SK-N-SH (cell line): ENCODE measurements at regions not wholly inside any gene's neighbourhood (a gene's known extent, or its start where the extent isn't known, plus 50 kb on each side); places are given as distances from the start of the nearest gene placed in this dataset.

Source experiments
- CTCF ChIA-PET: fragments of 300-600, 350-600 bp; formaldehyde crosslinking; extraction: SDS; loops from one replicate; lab custom pipeline; 2021; lab: Yijun Ruan, JAX
- POLR2A ChIA-PET: fragments of 350-600 bp; sonication (Branson Sonifier 250); formaldehyde crosslinking; extraction: SDS; loops from one replicate; lab custom pipeline; 2020; ENCODE audit warnings: antibody characterized with exemption, inconsistent platforms; lab: Yijun Ruan, JAX
- DNase-seq: peaks from one replicate; pipeline ENCODE4 v3.0.0; 2012
- H2AFZ ChIP-seq: fragments of 200-600 bp; sonication (generic); 2 replicates; pipeline ENCODE4 v1.8.1; 2016; ENCODE audit warnings: antibody characterized with exemption, mild to moderate bottlenecking, low read depth
- H3F3A ChIP-seq: fragments of 200-600 bp; sonication (generic); replicated peaks from 2 replicates; pipeline ENCODE3; 2016; ENCODE audit warnings: antibody characterized with exemption, mild to moderate bottlenecking; ENCODE audit not compliant: insufficient read depth
- H3K27ac ChIP-seq, 2 experiments: fragments of 200-500 bp in 1 of 2; fragments of 200-600 bp in 1 of 2; sonication (Bioruptor generic) in 1 of 2; sonication (generic), shearing (Covaris generic) in 1 of 2; 2 replicates each; pipeline versions ENCODE4 v1.5.1 to v1.6.1; 2014 to 2016; ENCODE audit warnings: low read depth in 2 of 2, inconsistent platforms in 1 of 2, low read length in 1 of 2, mild to moderate bottlenecking in 1 of 2, mixed read lengths in 1 of 2
- H3K27me3 ChIP-seq: fragments of 200-600 bp; sonication (generic), shearing (Covaris generic); 2 replicates; pipeline ENCODE4 v1.6.1; 2016; ENCODE audit warnings: mixed run types; ENCODE audit not compliant: insufficient read depth
- H3K36me3 ChIP-seq, 2 experiments: fragments of 200-500 bp in 1 of 2; fragments of 200-600 bp in 1 of 2; sonication (Bioruptor generic) in 1 of 2; sonication (generic) in 1 of 2; replicated peaks in 1 of 2; 2 replicates each; pipeline versions ENCODE3 to v1.5.1; 2014 to 2016; ENCODE audit warnings: low read length in 1 of 2, mild to moderate bottlenecking in 1 of 2; ENCODE audit not compliant: insufficient read depth in 2 of 2, control insufficient read depth in 1 of 2
- H3K4me1 ChIP-seq, 2 experiments: fragments of 200-500 bp in 1 of 2; fragments of 200-600 bp in 1 of 2; sonication (Bioruptor generic) in 1 of 2; sonication (generic), shearing (Covaris generic) in 1 of 2; 2 replicates each; pipeline versions ENCODE4 v1.5.1 to v1.6.1; 2014 to 2016; ENCODE audit warnings: low read depth in 1 of 2, low read length in 1 of 2, mixed run types in 1 of 2; ENCODE audit not compliant: insufficient read depth in 2 of 2, control insufficient read depth in 1 of 2
- H3K4me2 ChIP-seq: fragments of 200-600 bp; sonication (generic), shearing (Covaris generic); 2 replicates; pipeline ENCODE4 v1.6.1; 2017; ENCODE audit warnings: mixed run types
- H3K4me3 ChIP-seq, 2 experiments: fragments of 200-500 bp in 1 of 2; fragments of 200-600 bp in 1 of 2; sonication (Bioruptor generic) in 1 of 2; sonication (generic), shearing (Covaris generic) in 1 of 2; 2 replicates each; pipeline versions ENCODE4 v1.5.1 to v1.8.1; 2014 to 2016; ENCODE audit warnings: low read depth in 2 of 2, inconsistent platforms in 1 of 2, low read length in 1 of 2, mild to moderate bottlenecking in 1 of 2, mixed read lengths in 1 of 2, moderate library complexity in 1 of 2
- H3K79me2 ChIP-seq: fragments of 200-600 bp; sonication (generic); 2 replicates; pipeline ENCODE4 v1.8.1; 2017; ENCODE audit warnings: mild to moderate bottlenecking; ENCODE audit not compliant: insufficient read depth
- H3K9ac ChIP-seq: fragments of 200-600 bp; sonication (generic); 2 replicates; pipeline ENCODE4 v1.6.1; 2017; ENCODE audit warnings: mixed run types
- H3K9me2 ChIP-seq: fragments of 200-600 bp; sonication (generic); 2 replicates; pipeline ENCODE4 v1.6.1; 2017; ENCODE audit warnings: mixed run types
- H3K9me3 ChIP-seq: fragments of 200-600 bp; sonication (generic); 2 replicates; pipeline ENCODE4 v1.6.1; 2017; ENCODE audit warnings: mixed run types, mild to moderate bottlenecking, moderate library complexity
- H4K20me1 ChIP-seq: fragments of 200-600 bp; sonication (generic); 2 replicates; pipeline ENCODE4 v1.6.1; 2017; ENCODE audit warnings: mild to moderate bottlenecking, mixed run types; ENCODE audit not compliant: insufficient read depth
- EP300 ChIP-seq, 2 experiments: IDR thresholded peaks; 2 replicates each; pipeline versions ENCODE4 v1.4.0 to v1.6.1; 2012; ENCODE audit warnings: borderline replicate concordance in 1 of 2, low read depth in 1 of 2, low read length in 1 of 2
- GABPA ChIP-seq: IDR thresholded peaks from 2 replicates; pipeline ENCODE4 v1.4.0; 2012; ENCODE audit warnings: low read depth, mild to moderate bottlenecking
- GATA2 ChIP-seq: sonication (generic); formaldehyde crosslinking; IDR thresholded peaks from 2 replicates; pipeline ENCODE4 v1.5.0; 2020; ENCODE audit warnings: mild to moderate bottlenecking, missing genetic modification reagents
- JUND ChIP-seq: IDR thresholded peaks from 2 replicates; pipeline ENCODE4 v1.4.0; 2012
- MEF2A ChIP-seq: IDR thresholded peaks from 2 replicates; pipeline ENCODE4 v1.4.0; 2012; ENCODE audit warnings: low read depth, borderline replicate concordance
- RAD21 ChIP-seq: IDR thresholded peaks from 2 replicates; pipeline ENCODE4 v1.6.1; 2012; ENCODE audit warnings: mild to moderate bottlenecking, low read length
- RCOR1 ChIP-seq: fragments of 150-350 bp; IDR thresholded peaks from 2 replicates; pipeline ENCODE4 v1.6.1; 2017; ENCODE audit warnings: antibody characterized with exemption, low read length
- REST ChIP-seq: IDR thresholded peaks from 2 replicates; pipeline ENCODE4 v1.6.1; 2012; ENCODE audit warnings: mild to moderate bottlenecking, low read depth, low read length, moderate library complexity
- SIN3A ChIP-seq: IDR thresholded peaks from 2 replicates; pipeline ENCODE4 v1.6.1; 2012; ENCODE audit warnings: low read depth, mild to moderate bottlenecking, low read length, moderate library complexity, borderline replicate concordance
- SMC3 ChIP-seq: IDR thresholded peaks from 2 replicates; pipeline ENCODE4 v1.6.1; 2012; ENCODE audit warnings: low read depth, low read length, improper control_type of control experiment
- TAF1 ChIP-seq: IDR thresholded peaks from 2 replicates; pipeline ENCODE4 v1.6.1; 2012; ENCODE audit warnings: low read depth, mild to moderate bottlenecking, low read length, moderate library complexity, borderline replicate concordance
- TCF12 ChIP-seq: IDR thresholded peaks from 2 replicates; pipeline ENCODE4 v1.4.0; 2012
- TEAD4 ChIP-seq: IDR thresholded peaks from 2 replicates; pipeline ENCODE4 v1.4.0; 2012; ENCODE audit warnings: mild to moderate bottlenecking, borderline replicate concordance; ENCODE audit not compliant: insufficient read depth
- YY1 ChIP-seq: IDR thresholded peaks from 2 replicates; pipeline ENCODE4 v1.4.0; 2012; ENCODE audit warnings: low read depth, mild to moderate bottlenecking
- WGBS: methylation state at CpG from one replicate; pipeline ENCODE4 v1.1.6; 2017; ENCODE audit warnings: low lambda C conversion rate; 5-methylcytosine and 5-hydroxymethylcytosine counted together
- TF ChIP-seq, protein P1 (sequence below): fragments of 150-350 bp; IDR thresholded peaks from 2 replicates; pipeline ENCODE4 v1.6.1; 2016; ENCODE audit warnings: mild to moderate bottlenecking, low read depth, low read length
- TF ChIP-seq, protein P2 (sequence below): fragments of 200-600 bp; sonication (generic); IDR thresholded peaks from 2 replicates; pipeline ENCODE4 v1.6.1; 2017; ENCODE audit warnings: antibody characterized with exemption, mild to moderate bottlenecking, moderate library complexity
- TF ChIP-seq, protein P3 (sequence below): IDR thresholded peaks from 2 replicates; pipeline ENCODE4 v1.4.0; 2012; ENCODE audit warnings: low read depth, borderline replicate concordance

- no peaks in the 10 kb centered on the region for H3K9me3 ChIP-seq
- no peaks in the 10 kb centered on the region for H3K9me2 ChIP-seq
- DNase-seq, result no peak
- H3K4me3 ChIP-seq, result no peak overlapping the region
- no peak for TF ChIP-seq TEAD4
- no peak for TF ChIP-seq YY1
- TF ChIP-seq GABPA, result no peak
- TF ChIP-seq, protein P1, sequence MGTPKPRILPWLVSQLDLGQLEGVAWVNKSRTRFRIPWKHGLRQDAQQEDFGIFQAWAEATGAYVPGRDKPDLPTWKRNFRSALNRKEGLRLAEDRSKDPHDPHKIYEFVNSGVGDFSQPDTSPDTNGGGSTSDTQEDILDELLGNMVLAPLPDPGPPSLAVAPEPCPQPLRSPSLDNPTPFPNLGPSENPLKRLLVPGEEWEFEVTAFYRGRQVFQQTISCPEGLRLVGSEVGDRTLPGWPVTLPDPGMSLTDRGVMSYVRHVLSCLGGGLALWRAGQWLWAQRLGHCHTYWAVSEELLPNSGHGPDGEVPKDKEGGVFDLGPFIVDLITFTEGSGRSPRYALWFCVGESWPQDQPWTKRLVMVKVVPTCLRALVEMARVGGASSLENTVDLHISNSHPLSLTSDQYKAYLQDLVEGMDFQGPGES, result no peak
- TF ChIP-seq SIN3A, result no peak
- no peak for TF ChIP-seq JUND
- TF ChIP-seq TAF1, result no peak
- TF ChIP-seq SMC3, result no peak
- no peak for TF ChIP-seq EP300 (IDR thresholded peaks at IDR 0.05; ENCODE audit: borderline replicate concordance in 1 of 2, low read depth in 1 of 2, low read length in 1 of 2)
- TF ChIP-seq, protein P2, sequence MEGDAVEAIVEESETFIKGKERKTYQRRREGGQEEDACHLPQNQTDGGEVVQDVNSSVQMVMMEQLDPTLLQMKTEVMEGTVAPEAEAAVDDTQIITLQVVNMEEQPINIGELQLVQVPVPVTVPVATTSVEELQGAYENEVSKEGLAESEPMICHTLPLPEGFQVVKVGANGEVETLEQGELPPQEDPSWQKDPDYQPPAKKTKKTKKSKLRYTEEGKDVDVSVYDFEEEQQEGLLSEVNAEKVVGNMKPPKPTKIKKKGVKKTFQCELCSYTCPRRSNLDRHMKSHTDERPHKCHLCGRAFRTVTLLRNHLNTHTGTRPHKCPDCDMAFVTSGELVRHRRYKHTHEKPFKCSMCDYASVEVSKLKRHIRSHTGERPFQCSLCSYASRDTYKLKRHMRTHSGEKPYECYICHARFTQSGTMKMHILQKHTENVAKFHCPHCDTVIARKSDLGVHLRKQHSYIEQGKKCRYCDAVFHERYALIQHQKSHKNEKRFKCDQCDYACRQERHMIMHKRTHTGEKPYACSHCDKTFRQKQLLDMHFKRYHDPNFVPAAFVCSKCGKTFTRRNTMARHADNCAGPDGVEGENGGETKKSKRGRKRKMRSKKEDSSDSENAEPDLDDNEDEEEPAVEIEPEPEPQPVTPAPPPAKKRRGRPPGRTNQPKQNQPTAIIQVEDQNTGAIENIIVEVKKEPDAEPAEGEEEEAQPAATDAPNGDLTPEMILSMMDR, result no peak
- TF ChIP-seq TCF12, result no peak
- no peak for TF ChIP-seq RAD21
- TF ChIP-seq RCOR1, result no peak
- TF ChIP-seq, protein P3, sequence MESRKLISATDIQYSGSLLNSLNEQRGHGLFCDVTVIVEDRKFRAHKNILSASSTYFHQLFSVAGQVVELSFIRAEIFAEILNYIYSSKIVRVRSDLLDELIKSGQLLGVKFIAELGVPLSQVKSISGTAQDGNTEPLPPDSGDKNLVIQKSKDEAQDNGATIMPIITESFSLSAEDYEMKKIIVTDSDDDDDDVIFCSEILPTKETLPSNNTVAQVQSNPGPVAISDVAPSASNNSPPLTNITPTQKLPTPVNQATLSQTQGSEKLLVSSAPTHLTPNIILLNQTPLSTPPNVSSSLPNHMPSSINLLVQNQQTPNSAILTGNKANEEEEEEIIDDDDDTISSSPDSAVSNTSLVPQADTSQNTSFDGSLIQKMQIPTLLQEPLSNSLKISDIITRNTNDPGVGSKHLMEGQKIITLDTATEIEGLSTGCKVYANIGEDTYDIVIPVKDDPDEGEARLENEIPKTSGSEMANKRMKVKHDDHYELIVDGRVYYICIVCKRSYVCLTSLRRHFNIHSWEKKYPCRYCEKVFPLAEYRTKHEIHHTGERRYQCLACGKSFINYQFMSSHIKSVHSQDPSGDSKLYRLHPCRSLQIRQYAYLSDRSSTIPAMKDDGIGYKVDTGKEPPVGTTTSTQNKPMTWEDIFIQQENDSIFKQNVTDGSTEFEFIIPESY, result no peak
- no peak for TF ChIP-seq REST
- no peak for TF ChIP-seq MEF2A
- TF ChIP-seq GATA2 (CRISPR knock-in tag), result no peak
- no peaks in the 10 kb centered on the region for H3K79me2 ChIP-seq
- H2AFZ ChIP-seq, result no peak overlapping the region
- CTCF ChIA-PET, result interaction anchor here (2.1 kb wide), 1 partner anchor 9 kb away, joined by 18 read pairs; no protein-coding TSS in a partner anchor
- no peak overlapping the region for H3K27ac ChIP-seq
- no peaks in the 10 kb centered on the region for H3K36me3 ChIP-seq
- H3K4me1 ChIP-seq, result no peaks in the 10 kb centered on the region
- no peak overlapping the region for H3K9ac ChIP-seq
- H3F3A ChIP-seq, result no peaks in the 10 kb centered on the region
- peaks cover 8% of the 10 kb centered on the region; the same call in 1 of the 2 replicates for H3K27me3 ChIP-seq
- POLR2A ChIA-PET, result no interaction called here
- H3K4me2 ChIP-seq, result no peak overlapping the region
- WGBS, result 48% methylated on average over 25 of the region's 34 CpGs
- H4K20me1 ChIP-seq, result no peaks in the 10 kb centered on the region
These were observed 76.1 kb downstream of the TEKT4 start for GRCh38 chr2:94947097-94948016.
